ENCODE measurements at regions not wholly inside any gene's neighbourhood (a gene's known extent, or its start where the extent isn't known, plus 50 kb on each side); places are given as distances from the start of the nearest gene placed in this dataset.
"Not testable (repeated sequence)": the region's sequence is repeated elsewhere in the genome, so short reads cannot be mapped to it uniquely, and the experiment has no call there.

- Histone ChIP-seq H3K27ac (ENCODE audit: low read depth, low read length, poor library complexity, severe bottlenecking) (no peak overlapping the region), H3K27me3 (replicated peaks; ENCODE audit: insufficient read depth, low read depth, low read length, poor library complexity) (no peaks in the 10 kb centered on the region), H3K36me3 (ENCODE audit: insufficient read depth, low read length, poor library complexity, severe bottlenecking) (no peaks in the 10 kb centered on the region), H3K4me3 (ENCODE audit: low read depth, low read length, poor library complexity, severe bottlenecking) (no peak overlapping the region), H3K4me1 (ENCODE audit: insufficient read depth, low read length, poor library complexity, severe bottlenecking) (no peaks in the 10 kb centered on the region), H3K9me3 (ENCODE audit: low read depth, low read length, poor library complexity, severe bottlenecking) (no peaks in the 10 kb centered on the region)
- ChIA-PET POLR2A (ENCODE audit: low non-redundant PET) (no interaction called here), CTCF (no interaction called here)
- TF ChIP-seq EZH2 (IDR thresholded peaks at IDR 0.05; ENCODE audit: borderline replicate concordance, low read depth, low read length, poor library complexity, severe bottlenecking): no peak
- no peak for TF ChIP-seq CTCF (conservative IDR thresholded peaks at IDR 0.05; ENCODE audit: low read depth, low read length)
- BruUV-seq (replicated peaks): no TSS peak
- DNase-seq (ENCODE audit: low spot score): no peak
- intact Hi-C loops (cut with micrococcal nuclease; ENCODE audit: unreplicated experiment): no loop called here
Measured at GRCh38 chr5:56667692-56668091, 147.7 kb upstream of the MAP3K1 start.

- BruUV-seq (replicated peaks): no TSS peak
- H3K36me3 ChIP-seq (ENCODE audit: insufficient read depth, low read length, poor library complexity, severe bottlenecking): no peaks in the 10 kb centered on the region
- POLR2A ChIA-PET (ENCODE audit: low non-redundant PET): no interaction called here
- CTCF ChIA-PET: no interaction called here
- H3K27me3 ChIP-seq (replicated peaks; ENCODE audit: insufficient read depth, low read depth, low read length, poor library complexity): peaks cover 6% of the 10 kb centered on the region
- no peak for DNase-seq (ENCODE audit: low spot score)
- no peak overlapping the region for H3K27ac ChIP-seq (ENCODE audit: low read depth, low read length, poor library complexity, severe bottlenecking)
- intact Hi-C loops (cut with micrococcal nuclease; ENCODE audit: unreplicated experiment): no loop called here
- TF ChIP-seq EZH2 (IDR thresholded peaks at IDR 0.05; ENCODE audit: borderline replicate concordance, low read depth, low read length, poor library complexity, severe bottlenecking) (no peak), CTCF (conservative IDR thresholded peaks at IDR 0.05; ENCODE audit: low read depth, low read length) (no peak)
- no peaks in the 10 kb centered on the region for H3K4me1 ChIP-seq (ENCODE audit: insufficient read depth, low read length, poor library complexity, severe bottlenecking)
- H3K4me3 ChIP-seq (ENCODE audit: low read depth, low read length, poor library complexity, severe bottlenecking): no peak overlapping the region
- H3K9me3 ChIP-seq (ENCODE audit: low read depth, low read length, poor library complexity, severe bottlenecking): no peaks in the 10 kb centered on the region
Measured at GRCh38 chr5:56666901-56667300, 148.4 kb upstream of the MAP3K1 start.

- H3K27me3 ChIP-seq (replicated peaks; ENCODE audit: insufficient read depth, low read depth, low read length, poor library complexity); H3K4me3 ChIP-seq (ENCODE audit: low read depth, low read length, poor library complexity, severe bottlenecking); intact Hi-C loops (cut with micrococcal nuclease; ENCODE audit: unreplicated experiment); POLR2A ChIA-PET (ENCODE audit: low non-redundant PET); DNase-seq (ENCODE audit: low spot score); H3K4me1 ChIP-seq (ENCODE audit: insufficient read depth, low read length, poor library complexity, severe bottlenecking); H3K27ac ChIP-seq (ENCODE audit: low read depth, low read length, poor library complexity, severe bottlenecking); BruUV-seq (replicated peaks); H3K36me3 ChIP-seq (ENCODE audit: insufficient read depth, low read length, poor library complexity, severe bottlenecking); H3K9me3 ChIP-seq (ENCODE audit: low read depth, low read length, poor library complexity, severe bottlenecking); CTCF ChIA-PET: not testable (repeated sequence)
Measured at GRCh38 chr5:56665117-56665516, 150.2 kb upstream of the MAP3K1 start.

GRCh38 chr5:56664025-56664424 lies 151.3 kb upstream of the MAP3K1 start:
- ChIA-PET POLR2A (ENCODE audit: low non-redundant PET) (no interaction called here), CTCF (no interaction called here)
- no peak for DNase-seq (ENCODE audit: low spot score)
- Histone ChIP-seq H3K4me3 (ENCODE audit: low read depth, low read length, poor library complexity, severe bottlenecking) (no peak overlapping the region), H3K4me1 (ENCODE audit: insufficient read depth, low read length, poor library complexity, severe bottlenecking) (no peaks in the 10 kb centered on the region), H3K27me3 (replicated peaks; ENCODE audit: insufficient read depth, low read depth, low read length, poor library complexity) (peaks cover 9% of the 10 kb centered on the region), H3K9me3 (ENCODE audit: low read depth, low read length, poor library complexity, severe bottlenecking) (no peaks in the 10 kb centered on the region), H3K27ac (ENCODE audit: low read depth, low read length, poor library complexity, severe bottlenecking) (no peak overlapping the region), H3K36me3 (ENCODE audit: insufficient read depth, low read length, poor library complexity, severe bottlenecking) (no peaks in the 10 kb centered on the region)
- BruUV-seq (replicated peaks): no TSS peak
- TF ChIP-seq EZH2 (IDR thresholded peaks at IDR 0.05; ENCODE audit: borderline replicate concordance, low read depth, low read length, poor library complexity, severe bottlenecking) (no peak), CTCF (conservative IDR thresholded peaks at IDR 0.05; ENCODE audit: low read depth, low read length) (no peak)
- intact Hi-C loops (cut with micrococcal nuclease; ENCODE audit: unreplicated experiment): no loop called here
